Left ventricle myocardium superior (tissue), 1 donor: ENCODE measurements at regions not wholly inside any gene's neighbourhood (a gene's known extent, or its start where the extent isn't known, plus 50 kb on each side); places are given as distances from the start of the nearest gene placed in this dataset.

Experiments
- ATAC-seq: fragments of 200-7000 bp; cut with Tn5 transposase; one replicate; pipeline ENCODE4 v1.9.1; 2020; ENCODE audit warnings: mild to moderate bottlenecking, moderate library complexity
- DNase-seq: peaks from one replicate; pipeline ENCODE4 v3.0.0-alpha.2; 2020
- intact Hi-C: fragments of 100-400 bp; cut with micrococcal nuclease; formaldehyde crosslinking; loops from one replicate; pipeline ENCODE4 v1.11.0; 2022
- donor health status: DM: no; HTN: yes; CAD: no; lungs with severe emphysema.

- intact Hi-C loops: no loop called here
- ATAC-seq (no peak), DNase-seq (no peak)
Observed at GRCh38 chr4:176439611-176440010, 119.8 kb downstream of the SPCS3 start.

DNA sequence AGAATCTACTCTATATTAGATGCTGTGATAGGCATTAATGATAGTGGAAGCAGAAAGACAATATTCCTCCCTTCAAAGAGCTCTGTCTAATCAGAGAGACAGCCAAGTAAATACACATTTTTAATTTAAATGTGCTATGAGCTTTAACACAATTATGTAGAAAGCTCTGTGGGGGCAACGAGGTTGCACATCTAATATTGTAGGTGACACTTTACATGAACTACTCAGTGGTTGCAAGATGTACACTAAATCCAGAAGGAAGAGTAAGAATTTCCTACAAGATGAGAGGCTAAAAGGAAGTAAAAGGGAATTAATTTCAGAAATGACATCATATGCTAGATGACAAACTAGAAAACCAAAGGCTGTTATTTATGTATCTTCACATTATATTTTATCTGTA, 120.9 kb downstream of the SPCS3 start:
- intact Hi-C loops: no loop called here
- ATAC-seq: no peak
- no peak for DNase-seq

- ATAC-seq: no peak
- intact Hi-C loops: no loop called here
- DNase-seq: no peak
Observed at GRCh38 chr4:176441594-176441993, 121.8 kb downstream of the SPCS3 start.

DNA sequence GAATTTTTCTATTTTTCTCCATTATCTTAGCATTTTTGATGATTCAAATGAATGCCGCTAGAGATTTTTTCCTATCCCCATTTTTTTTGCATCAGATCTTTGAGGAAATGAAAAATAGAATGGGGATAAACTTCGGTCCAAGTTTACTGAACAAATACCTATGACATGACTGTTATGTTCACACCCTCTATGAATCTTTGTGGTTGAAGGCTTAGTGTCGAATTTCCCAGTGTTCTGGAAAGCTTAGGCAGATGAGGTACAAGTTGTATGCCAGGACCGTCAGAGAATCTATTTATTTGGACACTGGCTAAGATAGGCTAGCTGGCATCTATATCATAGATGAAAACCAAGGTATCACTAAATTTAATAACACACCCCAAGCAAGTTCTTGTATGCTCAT, 123.4 kb downstream of the SPCS3 start:
- ATAC-seq: no peak
- DNase-seq: no peak
- intact Hi-C loops: no loop called here

GRCh38 chr4:176443646-176444409, 124.1 kb downstream of the SPCS3 start:
- DNase-seq: no peak
- ATAC-seq: no peak
- intact Hi-C loops: no loop called here

- intact Hi-C loops: no loop called here
- DNase-seq (no peak), ATAC-seq (no peak)
Observed at GRCh38 chr4:176444741-176445140, 125.0 kb downstream of the SPCS3 start.

GRCh38 chr4:176448761-176449160, 129.0 kb downstream of the SPCS3 start:
- DNase-seq (no peak), ATAC-seq (no peak)
- intact Hi-C loops: no loop called here

- no peak for DNase-seq
- ATAC-seq: no peak
- intact Hi-C loops: no loop called here
Observed at GRCh38 chr4:176451443-176451842, 131.7 kb downstream of the SPCS3 start.

DNA sequence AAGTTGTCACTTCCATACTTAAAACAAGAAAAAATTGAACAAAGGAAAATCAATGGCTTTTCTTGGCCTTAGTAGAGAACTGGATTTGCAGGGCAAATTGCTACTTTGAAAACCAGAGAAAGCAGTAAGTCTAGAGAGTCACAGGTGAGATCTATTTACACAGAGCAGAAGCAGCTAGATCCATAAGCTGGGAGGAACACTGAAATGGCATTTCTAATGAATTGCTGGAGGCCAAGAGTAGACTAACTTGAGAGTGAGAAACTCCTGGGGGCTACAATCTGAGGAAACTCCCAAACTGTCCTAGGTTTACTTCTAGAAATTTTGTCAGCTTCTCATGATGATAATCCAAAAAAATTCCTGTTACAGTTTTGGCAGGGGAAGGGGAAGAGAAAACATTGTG, 133.3 kb downstream of the SPCS3 start:
- DNase-seq (no peak), ATAC-seq (no peak)
- intact Hi-C loops: no loop called here

- DNase-seq (no peak), ATAC-seq (no peak)
- intact Hi-C loops: no loop called here
Observed at GRCh38 chr4:176453658-176454057, 133.9 kb downstream of the SPCS3 start.

DNA sequence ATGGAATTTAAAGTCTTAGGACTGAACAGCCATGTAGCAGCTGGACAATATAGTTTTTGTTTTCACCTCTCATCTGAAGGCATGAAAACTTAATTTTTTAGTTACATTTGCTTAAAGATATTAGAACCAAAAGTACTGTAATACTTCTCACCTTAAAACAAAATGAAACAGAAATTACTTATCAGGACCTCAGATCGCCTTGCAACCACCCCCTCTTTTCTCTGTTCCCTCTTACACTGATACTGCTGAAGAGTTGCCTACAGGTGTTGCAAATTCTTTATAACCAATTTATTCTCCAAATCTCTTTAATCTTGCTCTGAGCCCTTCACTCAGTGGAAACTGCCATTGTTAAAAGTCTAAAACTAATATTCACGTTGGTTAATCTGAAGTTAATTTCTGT, 145.0 kb downstream of the SPCS3 start:
- DNase-seq (no peak), ATAC-seq (no peak)
- intact Hi-C loops: no loop called here

DNA sequence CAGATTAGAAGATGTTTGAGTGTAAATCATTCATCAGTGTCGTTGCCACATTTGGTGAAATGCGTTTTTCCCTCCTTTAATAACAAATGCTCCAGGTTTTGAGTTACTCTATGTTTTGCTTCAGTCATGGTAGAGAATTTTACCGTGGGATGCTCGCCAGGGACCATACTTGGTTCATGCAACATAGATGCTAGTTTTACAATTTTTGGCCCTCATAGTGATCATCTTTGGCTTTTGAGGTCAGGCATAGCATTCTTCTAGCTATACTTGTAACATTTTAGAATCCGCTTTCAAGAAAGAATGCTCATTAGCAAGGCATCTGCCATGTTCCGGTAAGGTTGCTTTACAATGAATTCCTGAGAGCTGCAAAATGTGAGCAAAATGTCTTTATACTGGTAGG, 147.2 kb downstream of the SPCS3 start:
- DNase-seq: no peak
- no peak for ATAC-seq
- intact Hi-C loops: no loop called here

DNA sequence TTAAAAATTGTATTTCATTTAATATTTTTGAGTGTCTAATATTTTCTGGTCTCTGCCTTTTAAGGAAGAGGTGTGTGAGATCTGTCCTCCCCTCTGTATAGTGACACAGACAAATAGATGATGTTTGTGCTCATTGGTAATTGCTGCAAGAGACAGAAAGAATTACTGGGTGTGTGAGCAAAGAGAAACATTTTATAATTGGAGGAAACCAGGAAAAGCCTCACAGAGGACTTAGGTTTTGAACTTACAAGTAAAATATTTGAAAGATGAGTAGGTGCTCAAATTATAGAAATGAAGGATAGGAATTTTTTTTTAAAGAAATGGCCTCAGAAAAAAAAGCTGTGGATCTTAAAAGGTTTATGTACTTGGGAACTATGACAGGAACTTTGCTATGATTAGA, 149.8 kb downstream of the SPCS3 start:
- ATAC-seq: no peak
- DNase-seq: no peak
- intact Hi-C loops: no loop called here

- ATAC-seq (no peak), DNase-seq (no peak)
- intact Hi-C loops: no loop called here
Observed at GRCh38 chr4:176470671-176471070, 150.9 kb downstream of the SPCS3 start.

GRCh38 chr4:176475067-176475466, 155.3 kb downstream of the SPCS3 start:
- DNase-seq: no peak
- no peak for ATAC-seq
- intact Hi-C loops: no loop called here

DNA sequence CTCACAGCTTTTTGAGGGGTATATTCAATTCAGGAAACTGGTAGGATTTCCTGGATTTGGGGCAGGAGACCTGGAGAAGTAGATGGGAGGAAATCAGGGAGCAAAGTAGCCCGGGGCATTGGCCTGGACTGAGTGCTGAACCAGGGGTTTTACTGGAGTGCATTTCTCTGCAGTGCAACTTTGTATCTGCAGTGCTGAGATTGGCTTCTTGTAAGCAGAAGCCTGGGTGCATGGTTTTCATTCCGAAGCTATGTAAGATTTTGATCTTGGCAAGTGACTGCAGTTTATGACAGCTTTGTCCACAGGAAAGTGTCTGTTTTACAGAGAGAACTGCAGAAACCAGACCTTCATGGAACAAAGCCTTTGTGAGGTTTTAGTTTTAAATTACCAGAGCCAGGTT, 158.3 kb downstream of the SPCS3 start:
- ATAC-seq (no peak), DNase-seq (no peak)
- intact Hi-C loops: no loop called here

- ATAC-seq (no peak), DNase-seq (no peak)
- intact Hi-C loops: no loop called here
Observed at GRCh38 chr4:176479767-176480166, 160.0 kb downstream of the SPCS3 start.

DNA sequence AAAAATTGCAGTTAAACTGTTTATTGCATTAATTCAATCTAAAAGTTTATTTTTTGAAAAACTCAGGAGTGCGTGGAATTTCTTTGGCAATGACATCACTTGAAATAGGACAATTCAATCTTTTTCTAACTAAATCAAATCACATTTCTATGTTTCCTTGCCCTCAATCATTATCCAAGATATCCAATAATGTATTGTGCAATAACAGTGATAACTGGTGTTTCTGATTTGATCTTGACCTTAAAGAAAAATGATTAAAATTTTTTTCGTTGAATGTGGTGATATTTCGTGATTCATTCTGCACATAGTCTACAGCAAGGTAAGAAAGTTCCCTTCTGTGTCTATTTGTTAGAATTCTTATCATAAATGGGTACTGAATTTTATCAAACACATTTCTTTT, 163.2 kb downstream of the SPCS3 start:
- intact Hi-C loops: no loop called here
- ATAC-seq (no peak), DNase-seq (no peak)

- intact Hi-C loops: no loop called here
- no peak for DNase-seq
- no peak for ATAC-seq
Observed at GRCh38 chr4:176484301-176484984, 164.7 kb downstream of the SPCS3 start.

GRCh38 chr4:176489001-176489400, 169.2 kb downstream of the SPCS3 start:
- intact Hi-C loops: no loop called here
- ATAC-seq (no peak), DNase-seq (no peak)

DNA sequence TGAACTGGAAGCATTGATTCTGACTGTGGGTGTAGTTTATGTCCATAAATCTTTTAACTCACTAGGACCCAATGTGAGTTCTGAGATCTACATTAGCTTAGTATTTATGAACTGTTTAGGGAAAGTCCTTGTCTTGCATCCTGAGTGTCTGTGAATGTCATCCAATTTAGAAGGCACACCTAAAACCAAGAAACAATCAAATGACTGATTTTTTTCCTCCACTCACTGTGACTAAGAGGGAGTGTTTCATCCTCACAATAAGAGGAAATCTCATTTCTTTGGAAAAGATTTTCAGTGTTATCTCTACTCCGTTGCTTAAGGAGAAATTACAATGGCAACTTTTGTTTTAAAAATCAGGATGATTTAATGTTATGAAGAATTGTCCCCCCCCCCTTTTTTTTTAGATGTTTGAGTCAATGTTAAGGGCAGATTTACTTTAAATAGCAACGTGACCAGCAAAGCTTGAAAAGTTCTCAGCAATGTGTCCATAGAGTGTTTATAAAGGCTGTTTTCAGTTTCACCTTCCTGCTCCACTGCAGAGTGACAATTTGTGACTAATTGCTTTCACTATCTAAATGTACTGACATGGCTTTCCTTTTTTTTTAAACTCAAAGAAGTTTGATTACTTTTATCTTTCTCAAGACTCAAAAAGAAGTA, 173.0 kb downstream of the SPCS3 start:
- peak; percentile 54 for ATAC-seq
- intact Hi-C loops: no loop called here
- DNase-seq: no peak
